ENCODE measurements at regions not wholly inside any gene's neighbourhood (a gene's known extent, or its start where the extent isn't known, plus 50 kb on each side); places are given as distances from the start of the nearest gene placed in this dataset.
A peak's percentile ranks its signal among the peaks of the same experiment; 100 is the strongest.

- no peaks in the 10 kb centered on the region for H3K36me3 ChIP-seq (ENCODE audit: control insufficient read depth in 4 of 4, insufficient read depth in 4 of 4, low read length in 3 of 4)
- H3K27me3 ChIP-seq (replicated peaks in 2 of 5; ENCODE audit: control insufficient read depth in 4 of 5, insufficient read depth in 5 of 5, low read length in 4 of 5): no peaks in the 10 kb centered on the region
- H3K27ac ChIP-seq (ENCODE audit: insufficient read depth in 1 of 2, low read depth in 1 of 2, low read length in 2 of 2, poor library complexity in 1 of 2, severe bottlenecking in 2 of 2): no peak overlapping the region
- H3K9me3 ChIP-seq (ENCODE audit: control extremely low read depth in 1 of 5, control insufficient read depth in 4 of 5, insufficient read depth in 2 of 5, low read depth in 1 of 5, low read length in 4 of 5): no peaks in the 10 kb centered on the region
- POLR2A ChIA-PET: no interaction called here
- 100% methylated on average over 1 of the region's 1 CpG for WGBS (ENCODE audit: insufficient coverage)
- CTCF ChIA-PET: interaction anchor here (0.6 to 1.4 kb wide), 3 partner anchors 10 to 334 kb away, joined by 3 to 4 read pairs (median 3); no protein-coding TSS in a partner anchor
- H3K4me3 ChIP-seq (ENCODE audit: control insufficient read depth in 1 of 7, extremely low read depth in 1 of 7, insufficient read depth in 4 of 7, low read depth in 2 of 7, low read length in 6 of 7): no peak overlapping the region
- DNase-seq: no peak
- peaks cover 0 to 2% (median 0%) of the 10 kb centered on the region in 4 experiments for H3K4me1 ChIP-seq (ENCODE audit: control extremely low read depth in 1 of 4, control insufficient read depth in 4 of 4, insufficient read depth in 4 of 4, low read length in 3 of 4)
These were observed 325.8 kb downstream of the ARAP2 start for GRCh38 chr4:35918491-35918977.

- DNase-seq: no peak
- H3K4me3 ChIP-seq (ENCODE audit: control insufficient read depth in 1 of 7, extremely low read depth in 1 of 7, insufficient read depth in 4 of 7, low read depth in 2 of 7, low read length in 6 of 7): no peak overlapping the region
- H3K27ac ChIP-seq (ENCODE audit: insufficient read depth in 1 of 2, low read depth in 1 of 2, low read length in 2 of 2, poor library complexity in 1 of 2, severe bottlenecking in 2 of 2): no peak overlapping the region
- H3K9me3 ChIP-seq (ENCODE audit: control extremely low read depth in 1 of 5, control insufficient read depth in 4 of 5, insufficient read depth in 2 of 5, low read depth in 1 of 5, low read length in 4 of 5): no peaks in the 10 kb centered on the region
- H3K4me1 ChIP-seq (ENCODE audit: control extremely low read depth in 1 of 4, control insufficient read depth in 4 of 4, insufficient read depth in 4 of 4, low read length in 3 of 4): no peaks in the 10 kb centered on the region
- ChIA-PET POLR2A (interaction anchor here (0.6 kb wide), 1 partner anchor 457 kb away, joined by 4 read pairs; no protein-coding TSS in a partner anchor), CTCF (interaction anchor here (0.8 kb wide), 1 partner anchor 12 kb away, joined by 3 read pairs; no protein-coding TSS in a partner anchor)
- H3K27me3 ChIP-seq (replicated peaks in 2 of 5; ENCODE audit: control insufficient read depth in 4 of 5, insufficient read depth in 5 of 5, low read length in 4 of 5): no peaks in the 10 kb centered on the region
- H3K36me3 ChIP-seq (ENCODE audit: control insufficient read depth in 4 of 4, insufficient read depth in 4 of 4, low read length in 3 of 4): no peaks in the 10 kb centered on the region
- WGBS (ENCODE audit: insufficient coverage): 100% methylated on average over 1 of the region's 3 CpGs
These were observed 318.5 kb downstream of the ARAP2 start for GRCh38 chr4:35925806-35926205.

- no peaks in the 10 kb centered on the region for H3K36me3 ChIP-seq (ENCODE audit: control insufficient read depth in 4 of 4, insufficient read depth in 4 of 4, low read length in 3 of 4)
- no peak overlapping the region for H3K27ac ChIP-seq (ENCODE audit: insufficient read depth in 1 of 2, low read depth in 1 of 2, low read length in 2 of 2, poor library complexity in 1 of 2, severe bottlenecking in 2 of 2)
- CTCF ChIA-PET: no interaction called here
- no peaks in the 10 kb centered on the region for H3K9me3 ChIP-seq (ENCODE audit: control extremely low read depth in 1 of 5, control insufficient read depth in 4 of 5, insufficient read depth in 2 of 5, low read depth in 1 of 5, low read length in 4 of 5)
- POLR2A ChIA-PET: no interaction called here
- no peak overlapping the region for H3K4me3 ChIP-seq (ENCODE audit: control insufficient read depth in 1 of 7, extremely low read depth in 1 of 7, insufficient read depth in 4 of 7, low read depth in 2 of 7, low read length in 6 of 7)
- no peaks in the 10 kb centered on the region for H3K27me3 ChIP-seq (replicated peaks in 2 of 5; ENCODE audit: control insufficient read depth in 4 of 5, insufficient read depth in 5 of 5, low read length in 4 of 5)
- H3K4me1 ChIP-seq (ENCODE audit: control extremely low read depth in 1 of 4, control insufficient read depth in 4 of 4, insufficient read depth in 4 of 4, low read length in 3 of 4): no peaks in the 10 kb centered on the region
- WGBS (ENCODE audit: insufficient coverage): 100% methylated on average over 2 of the region's 3 CpGs
- no peak for DNase-seq
These were observed 317.5 kb downstream of the ARAP2 start for GRCh38 chr4:35926788-35927187.

GRCh38 chr4:35933901-35934300, 310.4 kb downstream of the ARAP2 start:
- no peak for DNase-seq
- no peaks in the 10 kb centered on the region for H3K9me3 ChIP-seq (ENCODE audit: control extremely low read depth in 1 of 5, control insufficient read depth in 4 of 5, insufficient read depth in 2 of 5, low read depth in 1 of 5, low read length in 4 of 5)
- no peaks in the 10 kb centered on the region for H3K4me1 ChIP-seq (ENCODE audit: control extremely low read depth in 1 of 4, control insufficient read depth in 4 of 4, insufficient read depth in 4 of 4, low read length in 3 of 4)
- CTCF ChIA-PET: interaction anchor here (0.9 to 1.9 kb wide), 3 partner anchors 10 to 45 kb away, joined by 3 to 5 read pairs (median 3); no protein-coding TSS in a partner anchor
- H3K4me3 ChIP-seq (ENCODE audit: control insufficient read depth in 1 of 7, extremely low read depth in 1 of 7, insufficient read depth in 4 of 7, low read depth in 2 of 7, low read length in 6 of 7): no peak overlapping the region
- no peak overlapping the region for H3K27ac ChIP-seq (ENCODE audit: insufficient read depth in 1 of 2, low read depth in 1 of 2, low read length in 2 of 2, poor library complexity in 1 of 2, severe bottlenecking in 2 of 2)
- no peaks in the 10 kb centered on the region for H3K27me3 ChIP-seq (replicated peaks in 2 of 5; ENCODE audit: control insufficient read depth in 4 of 5, insufficient read depth in 5 of 5, low read length in 4 of 5)
- POLR2A ChIA-PET: no interaction called here
- no peaks in the 10 kb centered on the region for H3K36me3 ChIP-seq (ENCODE audit: control insufficient read depth in 4 of 4, insufficient read depth in 4 of 4, low read length in 3 of 4)
- WGBS (ENCODE audit: insufficient coverage): 100% methylated on average over 1 of the region's 3 CpGs

GRCh38 chr4:35934320-35934981, 309.9 kb downstream of the ARAP2 start:
- no peaks in the 10 kb centered on the region for H3K36me3 ChIP-seq (ENCODE audit: control insufficient read depth in 4 of 4, insufficient read depth in 4 of 4, low read length in 3 of 4)
- DNase-seq: peak; percentile 17 to 52 (median 38)
- POLR2A ChIA-PET: no interaction called here
- H3K4me3 ChIP-seq (ENCODE audit: control insufficient read depth in 1 of 7, extremely low read depth in 1 of 7, insufficient read depth in 4 of 7, low read depth in 2 of 7, low read length in 6 of 7): no peak overlapping the region
- CTCF ChIA-PET: interaction anchor here (0.6 to 1.6 kb wide), 5 partner anchors 11 to 1214 kb away, joined by 3 to 4 read pairs (median 3); no protein-coding TSS in a partner anchor
- 80% methylated on average over 1 of the region's 5 CpGs for WGBS (ENCODE audit: insufficient coverage)
- no peaks in the 10 kb centered on the region for H3K9me3 ChIP-seq (ENCODE audit: control extremely low read depth in 1 of 5, control insufficient read depth in 4 of 5, insufficient read depth in 2 of 5, low read depth in 1 of 5, low read length in 4 of 5)
- H3K4me1 ChIP-seq (ENCODE audit: control extremely low read depth in 1 of 4, control insufficient read depth in 4 of 4, insufficient read depth in 4 of 4, low read length in 3 of 4): no peaks in the 10 kb centered on the region
- no peak overlapping the region for H3K27ac ChIP-seq (ENCODE audit: insufficient read depth in 1 of 2, low read depth in 1 of 2, low read length in 2 of 2, poor library complexity in 1 of 2, severe bottlenecking in 2 of 2)
- no peaks in the 10 kb centered on the region for H3K27me3 ChIP-seq (replicated peaks in 2 of 5; ENCODE audit: control insufficient read depth in 4 of 5, insufficient read depth in 5 of 5, low read length in 4 of 5)

GRCh38 chr4:35938936-35939335, 305.4 kb downstream of the ARAP2 start:
- WGBS (ENCODE audit: insufficient coverage): 100% methylated on average over 1 of the region's 3 CpGs
- Histone ChIP-seq H3K9me3 (ENCODE audit: control extremely low read depth in 1 of 5, control insufficient read depth in 4 of 5, insufficient read depth in 2 of 5, low read depth in 1 of 5, low read length in 4 of 5) (no peaks in the 10 kb centered on the region), H3K4me1 (ENCODE audit: control extremely low read depth in 1 of 4, control insufficient read depth in 4 of 4, insufficient read depth in 4 of 4, low read length in 3 of 4) (no peaks in the 10 kb centered on the region), H3K4me3 (ENCODE audit: control insufficient read depth in 1 of 7, extremely low read depth in 1 of 7, insufficient read depth in 4 of 7, low read depth in 2 of 7, low read length in 6 of 7) (no peak overlapping the region), H3K27ac (ENCODE audit: insufficient read depth in 1 of 2, low read depth in 1 of 2, low read length in 2 of 2, poor library complexity in 1 of 2, severe bottlenecking in 2 of 2) (no peak overlapping the region), H3K27me3 (replicated peaks in 2 of 5; ENCODE audit: control insufficient read depth in 4 of 5, insufficient read depth in 5 of 5, low read length in 4 of 5) (no peaks in the 10 kb centered on the region), H3K36me3 (ENCODE audit: control insufficient read depth in 4 of 4, insufficient read depth in 4 of 4, low read length in 3 of 4) (no peaks in the 10 kb centered on the region)
- POLR2A ChIA-PET: no interaction called here
- CTCF ChIA-PET: no interaction called here
- peak in 1 of 3 donors; percentile 0 for DNase-seq

- POLR2A ChIA-PET: no interaction called here
- Histone ChIP-seq H3K9me3 (ENCODE audit: control extremely low read depth in 1 of 5, control insufficient read depth in 4 of 5, insufficient read depth in 2 of 5, low read depth in 1 of 5, low read length in 4 of 5) (no peaks in the 10 kb centered on the region), H3K4me3 (ENCODE audit: control insufficient read depth in 1 of 7, extremely low read depth in 1 of 7, insufficient read depth in 4 of 7, low read depth in 2 of 7, low read length in 6 of 7) (no peak overlapping the region), H3K27ac (ENCODE audit: insufficient read depth in 1 of 2, low read depth in 1 of 2, low read length in 2 of 2, poor library complexity in 1 of 2, severe bottlenecking in 2 of 2) (no peak overlapping the region), H3K4me1 (ENCODE audit: control extremely low read depth in 1 of 4, control insufficient read depth in 4 of 4, insufficient read depth in 4 of 4, low read length in 3 of 4) (no peaks in the 10 kb centered on the region), H3K36me3 (ENCODE audit: control insufficient read depth in 4 of 4, insufficient read depth in 4 of 4, low read length in 3 of 4) (no peaks in the 10 kb centered on the region), H3K27me3 (replicated peaks in 2 of 5; ENCODE audit: control insufficient read depth in 4 of 5, insufficient read depth in 5 of 5, low read length in 4 of 5) (no peaks in the 10 kb centered on the region)
- 83% methylated on average over 1 of the region's 1 CpG for WGBS (ENCODE audit: insufficient coverage)
- CTCF ChIA-PET: no interaction called here
- peak in 1 of 3 donors; percentile 0 for DNase-seq
These were observed 304.6 kb downstream of the ARAP2 start for GRCh38 chr4:35939751-35940150.

Data from common myeloid progenitor, CD34-positive (primary cell).